HG02943 (cell line): ENCODE measurements at regions not wholly inside any gene's neighbourhood (a gene's known extent, or its start where the extent isn't known, plus 50 kb on each side); places are given as distances from the start of the nearest gene placed in this dataset.
"Not testable (repeated sequence)": the region's sequence is repeated elsewhere in the genome, so short reads cannot be mapped to it uniquely, and the experiment has no call there.

Experiments
- ATAC-seq: cut with Tn5 transposase; IDR thresholded peaks from one replicate; pipeline ENCODE4 v1.9.1; 2021; ENCODE audit warnings: mild to moderate bottlenecking, low read depth, moderate library complexity; ENCODE audit not compliant: unreplicated experiment

DNA sequence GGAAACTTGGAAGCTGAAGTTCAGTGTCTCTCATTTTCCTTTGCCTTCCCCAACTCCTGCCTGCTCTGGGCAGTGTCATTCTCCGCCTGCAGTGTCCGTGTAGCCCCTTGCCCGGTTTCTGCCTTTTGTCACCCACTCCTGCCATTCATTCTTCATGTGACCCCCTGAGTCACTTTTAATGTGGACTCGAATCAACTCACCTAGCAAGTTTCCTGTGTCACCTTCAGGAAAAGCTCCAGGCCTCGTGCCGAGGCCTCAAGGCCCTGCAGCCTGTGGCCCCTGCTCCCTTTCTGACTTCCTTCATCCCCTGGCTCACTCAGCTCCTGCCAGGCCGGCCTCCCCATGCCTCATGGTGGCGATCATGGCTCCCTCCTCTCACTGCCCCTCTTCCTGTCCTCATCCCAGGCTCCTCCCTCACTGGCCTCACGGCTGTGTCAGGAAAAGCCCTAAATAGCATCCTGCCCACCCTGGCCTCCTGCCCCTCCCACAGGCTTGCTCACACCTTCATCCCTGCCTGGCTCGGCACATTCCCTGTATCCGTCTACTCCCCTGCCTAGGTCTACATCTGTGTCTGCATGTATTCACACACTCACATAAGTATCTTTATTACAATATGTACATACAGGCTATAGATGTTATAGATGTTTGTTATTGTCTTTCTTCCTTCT, 294.9 kb downstream of the MED10 start:
- no peak for ATAC-seq

DNA sequence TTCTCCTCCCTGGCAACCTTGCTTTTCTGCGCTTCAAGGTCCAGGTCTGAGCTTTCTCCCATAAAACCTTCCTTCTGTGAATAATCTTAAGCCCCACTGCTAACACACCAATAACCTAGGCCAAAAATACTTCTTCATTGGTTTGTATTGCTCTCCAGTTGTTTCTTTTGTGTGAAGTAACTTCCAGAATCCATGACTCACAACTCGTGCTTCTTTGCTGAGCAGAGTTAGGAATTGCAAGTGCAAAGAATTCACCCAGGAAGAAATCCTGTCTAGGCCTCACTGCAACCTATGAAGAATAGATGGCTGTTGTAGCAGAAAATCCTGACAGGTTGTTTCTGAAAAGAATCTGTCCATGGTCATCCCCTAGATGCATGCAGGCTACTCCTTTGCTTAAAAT, 295.7 kb downstream of the MED10 start:
- no peak for ATAC-seq

DNA sequence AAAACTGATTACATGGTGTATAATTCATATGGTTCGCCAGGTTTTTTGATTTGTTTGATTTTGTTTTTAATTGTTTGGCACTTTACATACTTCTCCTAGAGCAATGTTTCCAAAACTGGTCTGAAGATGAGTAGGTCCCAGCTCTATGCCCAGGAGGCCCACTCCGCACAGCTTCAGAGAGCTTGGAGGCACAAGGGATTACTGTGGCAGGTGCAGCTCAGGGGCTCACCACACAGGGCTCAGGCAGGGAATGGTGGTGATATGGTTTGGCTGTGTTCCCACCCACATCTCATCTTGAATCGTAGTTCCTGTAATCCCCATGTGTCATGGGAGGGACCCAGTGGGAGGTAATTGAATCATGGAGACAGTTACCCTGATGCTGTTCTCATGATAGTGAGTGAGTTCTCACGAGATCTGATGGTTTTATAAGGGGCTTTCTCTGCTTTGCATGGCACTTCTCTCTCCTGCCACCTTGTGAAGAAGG, 296.6 kb downstream of the MED10 start:
- no peak for ATAC-seq

- no peak for ATAC-seq
These were observed 297.2 kb downstream of the MED10 start for GRCh38 chr5:6080930-6081726.

DNA sequence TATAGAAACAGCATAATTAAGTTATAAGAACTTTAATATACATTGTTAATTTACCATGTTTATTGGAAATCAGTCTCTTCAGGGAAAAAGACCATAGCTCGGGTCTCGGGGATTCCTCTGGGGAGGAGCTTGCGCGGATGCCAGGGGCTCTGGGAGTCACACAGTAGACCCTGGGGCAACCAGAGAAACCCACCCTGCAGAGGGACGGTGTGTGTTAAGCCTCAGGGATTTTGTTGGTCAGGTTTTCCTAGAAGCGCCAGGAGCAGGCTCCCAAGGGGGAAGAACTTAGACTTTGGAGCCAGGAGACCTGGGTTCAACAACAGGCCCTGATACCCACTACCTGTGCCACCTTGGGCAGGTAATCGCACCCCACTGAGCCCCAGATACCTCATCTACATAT, 297.9 kb downstream of the MED10 start:
- ATAC-seq, result no peak

GRCh38 chr5:6078881-6079280, 299.5 kb downstream of the MED10 start:
- no peak for ATAC-seq

DNA sequence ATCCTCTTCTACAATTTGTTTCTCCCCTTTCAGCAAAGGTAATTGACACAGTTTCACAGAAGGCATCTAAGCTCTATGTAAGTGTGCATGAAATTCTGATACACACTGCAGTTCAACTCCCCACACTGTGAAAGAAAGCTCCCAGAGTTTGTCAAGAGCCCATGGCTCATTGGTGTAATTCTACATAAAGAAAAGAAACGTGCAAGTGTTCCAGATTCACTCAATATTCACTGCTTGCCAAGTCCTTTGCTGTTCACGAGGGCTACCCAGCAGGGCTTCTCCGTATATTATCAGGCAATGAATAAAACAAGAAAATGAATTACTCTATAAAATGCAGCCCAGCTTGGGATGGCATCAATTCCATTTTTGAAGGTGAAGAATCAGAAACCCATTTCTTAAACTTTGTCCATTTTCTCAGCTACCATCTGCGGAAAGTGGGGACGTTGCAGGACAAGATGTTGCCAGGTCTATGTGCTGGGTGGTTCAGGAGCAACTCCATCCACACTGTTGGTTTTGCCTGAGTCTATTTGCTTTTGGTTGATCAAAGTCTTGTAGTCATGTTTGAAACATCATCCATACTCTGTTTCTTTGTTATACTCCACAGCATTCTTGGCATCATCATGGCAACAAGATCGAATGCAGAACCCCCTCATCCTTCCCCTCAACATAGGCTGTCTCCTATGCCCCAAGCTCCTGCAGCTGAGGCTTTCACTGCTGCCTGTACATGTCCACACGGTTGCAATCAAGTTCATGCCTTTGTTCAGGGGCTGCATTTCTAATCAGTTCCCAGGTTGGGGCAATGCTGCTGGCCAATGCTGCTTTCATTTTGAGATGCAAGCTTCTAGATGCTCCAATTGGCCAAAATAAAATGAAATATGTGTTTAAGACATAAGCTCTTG, 301.8 kb downstream of the MED10 start:
- no peak for ATAC-seq

GRCh38 chr5:6072488-6072887, 305.9 kb downstream of the MED10 start:
- ATAC-seq, result not testable (repeated sequence)

DNA sequence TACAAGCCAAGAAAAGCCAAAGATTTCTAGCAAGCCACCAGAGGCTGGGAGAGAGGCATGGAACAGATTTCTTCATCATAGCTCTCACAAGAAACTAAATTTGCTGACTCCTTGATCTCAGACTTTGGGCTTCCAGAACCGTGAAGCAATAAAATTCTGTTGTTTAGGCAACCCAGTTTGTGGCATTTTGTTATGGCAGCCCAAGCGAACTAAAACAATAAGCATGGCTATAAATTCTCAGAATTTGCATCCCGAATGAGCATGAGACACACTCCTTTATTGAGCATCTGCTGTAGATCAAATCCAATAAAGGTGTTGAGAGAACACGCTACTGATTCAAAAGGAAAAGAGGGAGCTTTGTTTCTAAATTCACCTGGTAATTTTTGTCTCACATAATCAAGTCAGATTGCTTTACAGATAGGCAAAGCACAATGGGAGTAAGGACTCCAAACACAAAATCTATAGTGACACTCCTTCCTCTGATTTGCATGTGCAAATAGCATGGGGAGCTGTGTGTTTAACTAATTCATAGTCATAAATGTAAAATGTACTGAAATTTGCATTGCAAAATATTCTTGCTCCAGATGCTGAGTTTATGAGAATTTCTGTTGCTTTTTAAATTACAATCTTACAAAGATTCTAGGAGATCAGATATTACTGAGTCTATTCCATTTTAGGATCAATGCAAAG, 308.7 kb downstream of the MED10 start:
- no peak for ATAC-seq

GRCh38 chr5:6066016-6066415, 312.3 kb downstream of the MED10 start:
- ATAC-seq, result no peak

DNA sequence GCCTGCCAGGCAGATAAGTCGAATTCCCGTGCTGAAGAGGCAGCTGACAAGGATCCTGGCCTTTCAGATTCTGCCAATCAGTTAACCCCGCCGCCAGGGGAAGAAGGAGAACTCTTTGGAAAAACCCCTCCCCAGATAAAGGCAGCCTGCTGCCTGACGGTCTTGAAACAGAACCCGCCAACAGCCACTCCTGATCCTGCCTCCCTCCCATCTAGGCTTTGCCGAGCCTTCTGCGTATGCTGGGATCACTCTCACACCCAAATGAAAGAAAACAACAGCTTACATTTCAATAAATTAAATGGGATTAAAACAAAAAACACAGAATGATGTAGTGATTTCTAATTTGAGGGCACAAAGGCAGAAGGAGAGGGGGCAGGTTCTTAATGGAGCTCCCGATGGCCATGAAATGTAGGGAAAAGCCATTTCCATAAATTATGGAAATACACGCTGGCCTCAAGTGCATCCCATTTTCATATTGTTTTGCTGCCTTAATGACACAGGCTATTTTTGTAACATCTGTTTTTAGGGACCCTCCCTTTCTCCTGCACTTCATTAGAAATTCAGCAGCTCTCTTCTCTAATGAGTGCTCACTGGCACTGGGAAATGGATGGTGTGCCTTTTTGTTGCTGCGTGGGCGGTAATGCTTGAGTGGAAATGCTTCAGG, 319.1 kb downstream of the MED10 start:
- no peak for ATAC-seq

DNA sequence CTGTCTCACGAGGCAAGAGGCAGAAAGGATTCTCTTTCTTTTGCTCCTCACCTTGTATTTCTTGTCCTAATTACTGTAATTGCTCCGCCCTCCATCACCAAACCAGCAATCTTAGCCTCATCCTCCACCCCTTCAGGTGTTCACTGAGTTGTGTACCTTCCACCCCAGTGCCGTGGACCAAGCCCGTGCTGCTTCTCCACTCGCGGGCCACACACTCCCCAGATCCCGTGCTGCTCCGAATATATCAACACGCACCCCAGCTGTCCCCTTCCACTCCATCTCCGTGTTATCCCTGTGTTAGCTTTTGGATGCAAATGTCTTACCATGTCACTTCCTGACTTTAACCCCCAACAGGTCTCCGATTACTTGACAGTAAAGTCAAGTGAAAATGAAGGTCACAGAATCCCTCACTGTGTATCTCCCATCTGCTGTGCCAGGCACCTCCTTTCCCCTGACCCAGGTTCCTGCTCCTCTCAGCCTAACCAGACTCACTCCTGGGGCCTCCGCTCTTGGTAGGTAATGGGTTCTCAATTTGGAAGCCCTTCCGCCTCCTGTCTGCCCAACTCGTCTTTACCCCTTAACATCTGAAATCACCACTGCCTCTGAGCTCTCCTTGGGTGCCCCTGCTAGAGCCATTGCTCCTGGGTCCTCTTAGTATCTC, 320.2 kb downstream of the MED10 start:
- ATAC-seq, result no peak

DNA sequence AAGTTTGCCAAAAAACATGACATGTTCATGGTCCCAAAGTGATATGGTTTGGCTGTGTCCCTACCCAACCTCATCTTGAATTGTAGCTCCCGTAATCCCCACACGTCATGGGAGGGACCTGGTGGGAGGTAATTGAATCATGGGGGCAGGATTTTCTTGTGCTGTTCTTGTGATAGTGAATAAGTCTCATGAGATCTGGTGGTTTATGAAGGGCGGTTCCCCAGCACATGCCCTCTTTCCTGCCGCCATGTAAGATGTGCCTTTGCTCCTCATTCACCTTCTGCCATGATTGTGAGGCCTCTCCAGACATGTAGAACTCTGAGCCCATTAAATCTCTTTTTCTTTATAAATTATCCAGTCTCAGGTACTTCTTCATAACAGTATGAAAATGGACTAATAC, 322.1 kb downstream of the MED10 start:
- ATAC-seq, result no peak

DNA sequence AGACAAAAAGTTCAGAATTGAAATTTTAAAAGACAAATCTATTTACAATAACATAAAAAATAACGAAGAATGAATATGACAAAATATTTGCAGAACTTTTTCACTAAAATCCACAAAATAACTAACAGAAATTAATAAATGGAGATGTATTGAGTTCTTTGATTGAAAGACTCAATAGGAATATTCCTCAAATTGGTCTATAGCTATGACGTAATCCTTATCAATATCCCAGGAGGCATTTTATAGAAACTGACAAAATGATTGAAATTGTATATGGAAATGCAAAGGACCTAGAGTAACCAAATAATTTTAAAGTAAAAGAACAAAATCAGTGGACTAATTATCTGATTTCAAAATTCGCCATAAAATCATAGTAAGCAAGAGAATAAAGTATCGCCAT, 328.7 kb downstream of the MED10 start:
- no peak for ATAC-seq

- no peak for ATAC-seq
These were observed 329.6 kb downstream of the MED10 start for GRCh38 chr5:6048746-6049145.

DNA sequence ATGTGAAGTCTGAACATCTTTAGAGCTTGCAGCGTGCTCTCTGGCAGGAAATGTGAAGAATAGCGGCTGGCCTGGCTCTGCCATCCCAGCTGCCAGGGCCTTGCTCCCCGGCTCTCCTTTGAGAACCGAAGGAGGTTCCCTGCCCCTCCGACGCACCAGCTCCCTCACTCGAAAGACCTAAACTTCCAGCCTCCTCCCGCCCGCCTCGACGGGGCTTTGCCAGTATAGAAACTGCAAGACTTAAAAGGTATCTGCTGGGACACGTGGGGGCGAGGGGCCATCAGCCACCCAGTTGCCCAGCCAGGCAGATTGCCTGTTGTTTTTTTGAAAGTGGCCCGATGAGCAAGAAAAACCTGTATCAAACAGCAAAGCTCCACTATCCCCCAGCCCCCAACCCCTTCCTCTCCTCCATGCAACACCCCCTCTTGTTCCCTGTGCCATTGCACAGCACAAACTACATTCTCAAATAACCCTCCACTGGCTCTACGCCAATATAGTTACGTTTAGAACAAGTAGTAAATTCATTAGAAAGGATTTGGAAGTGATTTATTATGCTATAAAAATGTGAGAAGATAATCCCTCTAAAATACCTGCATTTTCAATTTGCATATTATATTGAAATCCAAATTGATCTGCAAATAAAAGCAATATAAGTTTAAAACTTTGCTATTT, 331.9 kb downstream of the MED10 start:
- ATAC-seq, result no peak

- no peak for ATAC-seq
These were observed 334.6 kb downstream of the MED10 start for GRCh38 chr5:6043491-6044310.

GRCh38 chr5:6041977-6042550, 336.3 kb downstream of the MED10 start:
- ATAC-seq, result no peak
